ENCODE measurements at regions not wholly inside any gene's neighbourhood (a gene's known extent, or its start where the extent isn't known, plus 50 kb on each side); places are given as distances from the start of the nearest gene placed in this dataset.

DNA sequence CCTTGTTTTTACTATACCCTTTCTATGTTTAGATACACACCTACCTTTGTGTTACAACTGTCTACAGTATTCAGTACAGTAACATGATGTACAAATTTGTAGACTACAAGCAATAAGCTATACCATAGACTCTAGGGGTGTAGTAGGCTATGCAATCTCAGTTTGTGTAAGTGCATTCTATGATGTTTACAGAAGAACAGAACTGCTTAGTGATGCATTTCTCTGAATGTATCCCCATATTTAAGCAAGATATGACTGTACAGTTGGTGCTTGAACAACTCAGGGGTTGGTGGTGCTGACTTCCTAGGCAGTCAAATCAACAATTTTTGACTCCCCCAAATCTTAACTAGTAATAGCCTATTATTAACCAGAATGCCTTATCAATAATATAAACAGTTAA is 467.1 kb upstream of the TGFBR2 start:
- Mint-ChIP-seq H3K27ac (no peak overlapping the region), H3K4me3 (no peak overlapping the region), H3K36me3 (no peaks in the 10 kb centered on the region), H3K4me1 (no peaks in the 10 kb centered on the region), H3K9me3 (peaks cover 0 to 5% (median 0%) of the 10 kb centered on the region in 7 donors), H3K27me3 (ENCODE audit: low read depth in 3 of 3) (peaks cover 0 to under 1% (median 0%) of the 10 kb centered on the region in 3 donors)
- DNase-seq = no peak
- Histone ChIP-seq H4K20me1 (ENCODE audit: insufficient read depth, low read length) (no peaks in the 10 kb centered on the region), H3K27me3 (ENCODE audit: control insufficient read depth in 2 of 2, insufficient read depth in 2 of 2, low read length in 2 of 2) (no peaks in the 10 kb centered on the region), H3K79me2 (ENCODE audit: insufficient read depth, low read length) (no peaks in the 10 kb centered on the region), H2AFZ (ENCODE audit: insufficient read depth, low read depth, low read length, poor library complexity, severe bottlenecking) (no peak overlapping the region), H3K4me2 (replicated peaks; ENCODE audit: extremely low read depth, low read length, poor library complexity, severe bottlenecking) (no peak overlapping the region), H3K27ac (ENCODE audit: low read depth in 1 of 2, low read length in 2 of 2) (no peak overlapping the region), H3K9ac (ENCODE audit: insufficient read depth, low read length, poor library complexity, severe bottlenecking) (no peak overlapping the region), H3K4me3 (replicated peaks in 1 of 3; ENCODE audit: low read depth in 2 of 3, low read length in 3 of 3) (no peak overlapping the region), H3K36me3 (replicated peaks in 1 of 2; ENCODE audit: control insufficient read depth in 1 of 2, insufficient read depth in 2 of 2, low read length in 2 of 2) (no peaks in the 10 kb centered on the region), H3K4me1 (ENCODE audit: control insufficient read depth in 1 of 2, insufficient read depth in 2 of 2, low read length in 2 of 2) (no peaks in the 10 kb centered on the region), H3K9me3 (replicated peaks in 1 of 2; ENCODE audit: control insufficient read depth in 1 of 2, insufficient read depth in 1 of 2, low read length in 2 of 2) (no peaks in the 10 kb centered on the region)
- intact Hi-C loops (cut with micrococcal nuclease) = no loop called here
- TF ChIP-seq CTCF (IDR thresholded peaks at IDR 0.05) = no peak

- no peaks in the 10 kb centered on the region for H4K20me1 ChIP-seq (ENCODE audit: insufficient read depth, low read length)
- WGBS (ENCODE audit: insufficient coverage) = 100% methylated on average over 1 of the region's 3 CpGs
- Mint-ChIP-seq H3K9me3 (peaks cover 0 to 5% (median 0%) of the 10 kb centered on the region in 7 donors), H3K27me3 (ENCODE audit: low read depth in 3 of 3) (no peaks in the 10 kb centered on the region), H3K27ac (no peak overlapping the region), H3K36me3 (no peaks in the 10 kb centered on the region), H3K4me3 (no peak overlapping the region), H3K4me1 (no peaks in the 10 kb centered on the region)
- no peaks in the 10 kb centered on the region for H3K27me3 ChIP-seq (ENCODE audit: control insufficient read depth in 2 of 2, insufficient read depth in 2 of 2, low read length in 2 of 2)
- no peak overlapping the region for H3K27ac ChIP-seq (ENCODE audit: low read depth in 1 of 2, low read length in 2 of 2)
- H3K79me2 ChIP-seq (ENCODE audit: insufficient read depth, low read length) = no peaks in the 10 kb centered on the region
- TF ChIP-seq CTCF (IDR thresholded peaks at IDR 0.05) = no peak
- H3K9ac ChIP-seq (ENCODE audit: insufficient read depth, low read length, poor library complexity, severe bottlenecking) = no peak overlapping the region
- intact Hi-C loops (cut with micrococcal nuclease) = no loop called here
- no peak for DNase-seq
- no peaks in the 10 kb centered on the region for H3K9me3 ChIP-seq (replicated peaks in 1 of 2; ENCODE audit: control insufficient read depth in 1 of 2, insufficient read depth in 1 of 2, low read length in 2 of 2)
- no peak overlapping the region for H3K4me2 ChIP-seq (replicated peaks; ENCODE audit: extremely low read depth, low read length, poor library complexity, severe bottlenecking)
- no peaks in the 10 kb centered on the region for H3K36me3 ChIP-seq (replicated peaks in 1 of 2; ENCODE audit: control insufficient read depth in 1 of 2, insufficient read depth in 2 of 2, low read length in 2 of 2)
- no peak overlapping the region for H2AFZ ChIP-seq (ENCODE audit: insufficient read depth, low read depth, low read length, poor library complexity, severe bottlenecking)
- H3K4me3 ChIP-seq (replicated peaks in 1 of 3; ENCODE audit: low read depth in 2 of 3, low read length in 3 of 3) = no peak overlapping the region
- H3K4me1 ChIP-seq (ENCODE audit: control insufficient read depth in 1 of 2, insufficient read depth in 2 of 2, low read length in 2 of 2) = no peaks in the 10 kb centered on the region
Observed at GRCh38 chr3:30140356-30141075, 465.9 kb upstream of the TGFBR2 start.

Measured in CD14-positive monocyte (primary cell).